GM23338 (cell line): ENCODE measurements at regions not wholly inside any gene's neighbourhood (a gene's known extent, or its start where the extent isn't known, plus 50 kb on each side); places are given as distances from the start of the nearest gene placed in this dataset.

Experiments
- ATAC-seq: fragments of 200-7000 bp; cut with Tn5 transposase; 3 replicates; pipeline ENCODE4 v1.9.1; 2020
- DNase-seq: peaks from one replicate; pipeline ENCODE4 v3.0.0-alpha.2; 2015; ENCODE audit warnings: low spot score
- H2AFZ ChIP-seq: fragments of 200-600 bp; sonication (generic); 2 replicates; pipeline ENCODE4 v1.8.0; 2016; ENCODE audit warnings: antibody characterized with exemption, mild to moderate bottlenecking, moderate library complexity
- H3F3A ChIP-seq: fragments of 200-600 bp; sonication (generic); replicated peaks from 2 replicates; pipeline ENCODE4 v1.8.0; 2017; ENCODE audit warnings: antibody characterized with exemption, mixed run types, low read depth
- H3K27ac ChIP-seq: fragments of 200-600 bp; sonication (generic); 2 replicates; pipeline ENCODE4 v1.6.1; 2016; ENCODE audit warnings: low read depth
- H3K27me3 ChIP-seq: fragments of 200-600 bp; sonication (generic); 2 replicates; pipeline ENCODE4 v1.8.0; 2016; ENCODE audit warnings: mild to moderate bottlenecking, mixed run types, moderate library complexity; ENCODE audit not compliant: insufficient read depth
- H3K36me3 ChIP-seq: fragments of 200-600 bp; sonication (generic); 2 replicates; pipeline ENCODE4 v1.8.0; 2016; ENCODE audit warnings: mild to moderate bottlenecking; ENCODE audit not compliant: insufficient read depth
- H3K4me1 ChIP-seq: fragments of 200-600 bp; sonication (generic); 2 replicates; pipeline ENCODE4 v1.8.0; 2016; ENCODE audit warnings: mild to moderate bottlenecking, moderate library complexity; ENCODE audit not compliant: insufficient read depth
- H3K4me2 ChIP-seq: fragments of 200-600 bp; sonication (generic); 2 replicates; pipeline ENCODE4 v1.7.1; 2017; ENCODE audit warnings: mixed run types
- H3K4me3 ChIP-seq: fragments of 200-600 bp; sonication (generic); 2 replicates; pipeline ENCODE4 v1.6.1; 2016; ENCODE audit warnings: mixed run types
- H3K79me2 ChIP-seq: fragments of 200-600 bp; sonication (generic); replicated peaks from 2 replicates; pipeline ENCODE4 v1.8.0; 2017; ENCODE audit warnings: mild to moderate bottlenecking; ENCODE audit not compliant: insufficient read depth
- H3K9me2 ChIP-seq: fragments of 200-600 bp; sonication (generic); 2 replicates; pipeline ENCODE4 v1.8.0; 2017; ENCODE audit not compliant: insufficient read depth
- H4K20me1 ChIP-seq: fragments of 200-600 bp; sonication (generic); replicated peaks from 2 replicates; pipeline ENCODE4 v1.8.0; 2017; ENCODE audit warnings: mild to moderate bottlenecking; ENCODE audit not compliant: insufficient read depth
- H3K27ac Mint-ChIP-seq: 2 replicates; pipeline ENCODE4 v1.8.0; 2020; ENCODE audit warnings: inconsistent platforms, mild to moderate bottlenecking, moderate library complexity, mixed read lengths
- H3K27me3 Mint-ChIP-seq: 3 replicates; pipeline ENCODE4 v1.8.0; 2022; ENCODE audit warnings: low read depth, mild to moderate bottlenecking, moderate library complexity, mixed read lengths, inconsistent platforms; ENCODE audit not compliant: insufficient read depth, poor library complexity
- H3K36me3 Mint-ChIP-seq: 3 replicates; pipeline ENCODE4 v1.8.0; 2021; ENCODE audit warnings: low read depth, mild to moderate bottlenecking, inconsistent platforms, moderate library complexity, mixed read lengths
- H3K4me1 Mint-ChIP-seq: 3 replicates; pipeline ENCODE4 v1.8.0; 2020; ENCODE audit warnings: mild to moderate bottlenecking, inconsistent platforms, mixed read lengths
- H3K4me3 Mint-ChIP-seq: 3 replicates; pipeline ENCODE4 v1.8.0; 2021; ENCODE audit warnings: moderate library complexity, mild to moderate bottlenecking, inconsistent platforms, mixed read lengths
- H3K9me3 Mint-ChIP-seq: 3 replicates; pipeline ENCODE4 v1.8.0; 2020; ENCODE audit warnings: moderate library complexity, mild to moderate bottlenecking, inconsistent platforms, mixed read lengths
- ETS1 ChIP-seq: IDR thresholded peaks from 2 replicates; pipeline ENCODE4 v1.6.1; 2016; ENCODE audit warnings: antibody characterized with exemption
- NANOG ChIP-seq: IDR thresholded peaks from 2 replicates; pipeline ENCODE4 v1.6.1; 2016; ENCODE audit warnings: antibody characterized with exemption, borderline replicate concordance
- STAT1 ChIP-seq: IDR thresholded peaks from one replicate; pipeline ENCODE4 v1.6.1; 2016; ENCODE audit warnings: antibody characterized with exemption; ENCODE audit not compliant: unreplicated experiment
- ZNF462 ChIP-seq: fragments of 250-450 bp; sonication (Bioruptor Pico); IDR thresholded peaks from 2 replicates; pipeline ENCODE4 v1.5.0; 2020; ENCODE audit warnings: mild to moderate bottlenecking, moderate library complexity

- TF ChIP-seq ZNF462 (CRISPR knock-in tag): no peak
Observed at GRCh38 chr2:19829672-19830071, 72.1 kb downstream of the TTC32 start (continued).

GRCh38 chr2:19826874-19827273 lies 74.9 kb downstream of the TTC32 start:
- Histone ChIP-seq H3K4me1 (no peaks in the 10 kb centered on the region), H3K27ac (no peak overlapping the region), H4K20me1 (no peaks in the 10 kb centered on the region), H3K79me2 (no peaks in the 10 kb centered on the region), H3K9me2 (no peaks in the 10 kb centered on the region), H3K4me3 (no peak overlapping the region), H2AFZ (no peak overlapping the region), H3K27me3 (no peaks in the 10 kb centered on the region), H3K4me2 (no peak overlapping the region), H3K36me3 (no peaks in the 10 kb centered on the region), H3F3A (no peaks in the 10 kb centered on the region)
- no peak for TF ChIP-seq NANOG
- Mint-ChIP-seq H3K4me3 (no peak overlapping the region), H3K27me3 (no peaks in the 10 kb centered on the region), H3K27ac (no peak overlapping the region), H3K36me3 (no peaks in the 10 kb centered on the region), H3K9me3 (peaks cover 8% of the 10 kb centered on the region; the same call in 1 of the 3 replicates), H3K4me1 (no peaks in the 10 kb centered on the region)
- DNase-seq (no peak), ATAC-seq (no peak)

- no peak overlapping the region for H3K4me3 ChIP-seq
- no peaks in the 10 kb centered on the region for H3K36me3 ChIP-seq
- H3F3A ChIP-seq: no peaks in the 10 kb centered on the region
- no peak overlapping the region for H3K4me3 Mint-ChIP-seq
- H3K36me3 Mint-ChIP-seq: no peaks in the 10 kb centered on the region
- H3K9me3 Mint-ChIP-seq: peaks cover 8% of the 10 kb centered on the region; the same call in 1 of the 3 replicates
- H3K4me2 ChIP-seq: no peak overlapping the region
- H2AFZ ChIP-seq: no peak overlapping the region
- no peaks in the 10 kb centered on the region for H3K4me1 ChIP-seq
- H3K27me3 ChIP-seq: no peaks in the 10 kb centered on the region
- H3K27ac ChIP-seq: no peak overlapping the region
- ATAC-seq: no peak
- H3K4me1 Mint-ChIP-seq: no peaks in the 10 kb centered on the region
- H3K79me2 ChIP-seq: no peaks in the 10 kb centered on the region
- H3K27me3 Mint-ChIP-seq: no peaks in the 10 kb centered on the region
- H3K27ac Mint-ChIP-seq: no peak overlapping the region
- no peak for DNase-seq
- H3K9me2 ChIP-seq: no peaks in the 10 kb centered on the region
- H4K20me1 ChIP-seq: no peaks in the 10 kb centered on the region
- TF ChIP-seq STAT1 (no peak), ETS1 (no peak)
Observed at GRCh38 chr2:19823507-19823906, 78.3 kb downstream of the TTC32 start.
